ENCODE measurements at regions not wholly inside any gene's neighbourhood (a gene's known extent, or its start where the extent isn't known, plus 50 kb on each side); places are given as distances from the start of the nearest gene placed in this dataset.
"Not testable (repeated sequence)": the region's sequence is repeated elsewhere in the genome, so short reads cannot be mapped to it uniquely, and the experiment has no call there.

DNA sequence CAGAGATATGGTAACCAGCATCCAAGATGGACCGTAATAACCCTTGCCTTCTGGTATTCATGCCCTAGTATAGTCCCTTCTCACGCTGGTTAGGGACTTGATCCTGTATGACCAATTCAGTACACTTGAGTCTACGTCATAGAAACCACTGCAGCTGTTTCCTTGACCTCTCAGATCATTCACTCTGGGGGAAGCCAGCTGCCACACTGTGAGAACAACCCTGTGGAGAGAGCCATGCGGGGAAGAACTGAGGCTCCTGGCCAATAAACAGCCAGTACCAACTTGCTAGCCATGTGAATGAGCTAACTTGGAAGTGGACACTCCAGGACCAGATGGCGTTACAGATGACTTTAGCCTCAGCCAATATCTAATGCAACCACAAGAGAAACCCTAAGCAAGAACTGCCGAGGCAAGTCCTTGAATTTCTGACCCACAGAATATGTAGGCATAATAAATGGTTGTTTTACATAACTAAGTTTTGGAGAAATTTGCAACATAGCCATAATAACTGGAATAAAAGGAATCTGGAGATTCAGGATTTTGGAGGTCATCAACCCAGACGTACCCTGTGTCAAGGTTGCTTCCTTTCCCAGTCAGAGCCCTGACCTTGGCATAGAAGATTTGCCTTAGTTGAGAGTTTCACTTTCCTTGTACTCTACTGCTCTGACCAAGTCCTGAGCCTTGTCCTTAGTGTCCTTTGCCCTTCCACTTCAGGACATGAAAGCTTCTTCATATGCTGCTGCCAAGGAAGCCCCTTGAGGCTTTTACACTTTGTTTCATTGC, 87.3 kb upstream of the ZNF81 start:
- no peak for DNase-seq (ENCODE audit: low spot score)
- TF ChIP-seq, protein P1, sequence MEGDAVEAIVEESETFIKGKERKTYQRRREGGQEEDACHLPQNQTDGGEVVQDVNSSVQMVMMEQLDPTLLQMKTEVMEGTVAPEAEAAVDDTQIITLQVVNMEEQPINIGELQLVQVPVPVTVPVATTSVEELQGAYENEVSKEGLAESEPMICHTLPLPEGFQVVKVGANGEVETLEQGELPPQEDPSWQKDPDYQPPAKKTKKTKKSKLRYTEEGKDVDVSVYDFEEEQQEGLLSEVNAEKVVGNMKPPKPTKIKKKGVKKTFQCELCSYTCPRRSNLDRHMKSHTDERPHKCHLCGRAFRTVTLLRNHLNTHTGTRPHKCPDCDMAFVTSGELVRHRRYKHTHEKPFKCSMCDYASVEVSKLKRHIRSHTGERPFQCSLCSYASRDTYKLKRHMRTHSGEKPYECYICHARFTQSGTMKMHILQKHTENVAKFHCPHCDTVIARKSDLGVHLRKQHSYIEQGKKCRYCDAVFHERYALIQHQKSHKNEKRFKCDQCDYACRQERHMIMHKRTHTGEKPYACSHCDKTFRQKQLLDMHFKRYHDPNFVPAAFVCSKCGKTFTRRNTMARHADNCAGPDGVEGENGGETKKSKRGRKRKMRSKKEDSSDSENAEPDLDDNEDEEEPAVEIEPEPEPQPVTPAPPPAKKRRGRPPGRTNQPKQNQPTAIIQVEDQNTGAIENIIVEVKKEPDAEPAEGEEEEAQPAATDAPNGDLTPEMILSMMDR (IDR thresholded peaks at IDR 0.05) = no peak
- H3K36me3 Mint-ChIP-seq (ENCODE audit: low read depth) = no peaks in the 10 kb centered on the region
- H3K27me3 Mint-ChIP-seq (ENCODE audit: low read depth) = no peaks in the 10 kb centered on the region
- no peak overlapping the region for H3K27ac Mint-ChIP-seq (ENCODE audit: unreplicated experiment)
- no peak overlapping the region for H3K4me3 Mint-ChIP-seq (ENCODE audit: unreplicated experiment)
- H3K4me1 Mint-ChIP-seq (ENCODE audit: low read depth) = no peaks in the 10 kb centered on the region
- H3K9me3 Mint-ChIP-seq (ENCODE audit: low read depth) = no peaks in the 10 kb centered on the region

- Mint-ChIP-seq H3K36me3 (ENCODE audit: low read depth) (no peaks in the 10 kb centered on the region), H3K4me3 (ENCODE audit: unreplicated experiment) (no peak overlapping the region), H3K27ac (ENCODE audit: unreplicated experiment) (no peak overlapping the region), H3K4me1 (ENCODE audit: low read depth) (no peaks in the 10 kb centered on the region), H3K27me3 (ENCODE audit: low read depth) (no peaks in the 10 kb centered on the region), H3K9me3 (ENCODE audit: low read depth) (no peaks in the 10 kb centered on the region)
- TF ChIP-seq, protein P1 (IDR thresholded peaks at IDR 0.05) = no peak
- DNase-seq (ENCODE audit: low spot score) = no peak
Measured at GRCh38 chrX:47748576-47748975, 88.1 kb upstream of the ZNF81 start.

- H3K4me1 Mint-ChIP-seq (ENCODE audit: low read depth) = no peaks in the 10 kb centered on the region
- no peaks in the 10 kb centered on the region for H3K9me3 Mint-ChIP-seq (ENCODE audit: low read depth)
- H3K27ac Mint-ChIP-seq (ENCODE audit: unreplicated experiment) = no peak overlapping the region
- no peak overlapping the region for H3K4me3 Mint-ChIP-seq (ENCODE audit: unreplicated experiment)
- no peaks in the 10 kb centered on the region for H3K36me3 Mint-ChIP-seq (ENCODE audit: low read depth)
- H3K27me3 Mint-ChIP-seq (ENCODE audit: low read depth) = no peaks in the 10 kb centered on the region
- TF ChIP-seq, protein P1 (IDR thresholded peaks at IDR 0.05) = no peak
- DNase-seq (ENCODE audit: low spot score) = no peak
Measured at GRCh38 chrX:47746446-47746845, 87.5 kb upstream of the UXT start.

DNA sequence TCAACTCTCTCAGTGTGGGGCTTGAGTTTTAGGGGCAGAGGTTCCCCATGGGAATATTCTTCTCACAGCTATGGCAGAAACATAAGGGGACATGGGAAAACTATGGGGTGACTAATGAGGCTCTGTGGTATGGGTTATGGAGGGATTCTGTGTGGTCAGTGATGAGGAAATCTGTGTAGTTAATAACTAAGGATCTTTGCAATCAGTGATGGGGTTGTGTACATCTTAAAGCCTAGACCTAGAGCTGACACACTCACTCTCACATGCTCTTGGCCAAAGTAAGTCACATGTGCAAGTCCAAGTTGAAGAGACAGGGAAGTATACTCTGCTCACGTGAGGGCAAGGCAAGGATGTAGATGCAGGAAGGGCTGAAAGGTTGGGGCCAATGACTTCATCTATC, 86.4 kb upstream of the UXT start:
- Mint-ChIP-seq H3K27me3 (ENCODE audit: low read depth) (no peaks in the 10 kb centered on the region), H3K36me3 (ENCODE audit: low read depth) (no peaks in the 10 kb centered on the region), H3K27ac (ENCODE audit: unreplicated experiment) (no peak overlapping the region), H3K9me3 (ENCODE audit: low read depth) (no peaks in the 10 kb centered on the region), H3K4me1 (ENCODE audit: low read depth) (no peaks in the 10 kb centered on the region), H3K4me3 (ENCODE audit: unreplicated experiment) (no peak overlapping the region)
- no peak for DNase-seq (ENCODE audit: low spot score)
- TF ChIP-seq, protein P1 (IDR thresholded peaks at IDR 0.05) = no peak

DNA sequence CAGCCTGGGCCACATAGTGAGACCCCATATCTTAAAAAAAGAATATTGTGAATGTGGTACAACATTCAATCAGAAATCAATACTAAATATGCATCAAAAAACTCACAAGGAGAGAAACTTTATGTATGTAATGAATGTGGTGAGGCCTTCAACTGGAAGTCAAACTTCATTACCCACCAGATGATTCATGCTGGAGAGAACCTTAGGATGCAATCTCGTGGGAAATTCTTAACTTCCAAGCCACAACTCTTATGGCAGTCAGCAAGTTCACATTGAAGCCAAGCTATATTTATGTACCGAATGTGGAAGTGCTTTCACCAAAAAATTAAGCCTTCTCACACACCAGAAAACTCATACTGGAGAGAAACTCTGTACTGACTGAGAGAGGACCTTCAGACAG, 84.5 kb upstream of the UXT start:
- H3K27me3 Mint-ChIP-seq (ENCODE audit: low read depth) = no peaks in the 10 kb centered on the region
- H3K9me3 Mint-ChIP-seq (ENCODE audit: low read depth) = no peaks in the 10 kb centered on the region
- H3K4me1 Mint-ChIP-seq (ENCODE audit: low read depth) = no peaks in the 10 kb centered on the region
- TF ChIP-seq, protein P1 (IDR thresholded peaks at IDR 0.05) = no peak
- no peaks in the 10 kb centered on the region for H3K36me3 Mint-ChIP-seq (ENCODE audit: low read depth)
- no peak overlapping the region for H3K27ac Mint-ChIP-seq (ENCODE audit: unreplicated experiment)
- DNase-seq (ENCODE audit: low spot score) = no peak
- no peak overlapping the region for H3K4me3 Mint-ChIP-seq (ENCODE audit: unreplicated experiment)

DNA sequence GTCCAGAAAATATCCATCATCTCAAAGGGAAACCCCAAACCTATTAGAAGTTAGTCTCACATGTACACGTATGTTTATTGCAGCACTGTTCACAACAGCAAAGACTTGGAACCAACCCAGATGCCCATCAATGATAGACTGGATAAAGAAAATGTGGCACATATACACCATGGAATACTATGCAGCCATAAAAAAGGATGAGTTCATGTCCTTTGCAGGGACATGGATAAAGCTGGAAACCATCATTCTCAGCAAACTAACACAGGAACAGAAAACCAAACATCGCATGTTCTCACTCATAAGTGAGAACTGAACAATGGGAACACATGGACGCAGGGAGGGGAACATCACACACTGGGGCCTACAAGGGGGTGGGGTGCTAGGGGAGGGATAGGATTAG, 79.9 kb upstream of the UXT start:
- not testable (repeated sequence) for H3K27me3 Mint-ChIP-seq (ENCODE audit: low read depth); H3K4me1 Mint-ChIP-seq (ENCODE audit: low read depth); DNase-seq (ENCODE audit: low spot score); H3K36me3 Mint-ChIP-seq (ENCODE audit: low read depth); H3K9me3 Mint-ChIP-seq (ENCODE audit: low read depth); H3K27ac Mint-ChIP-seq (ENCODE audit: unreplicated experiment); H3K4me3 Mint-ChIP-seq (ENCODE audit: unreplicated experiment)

Data from chondrocyte (in vitro differentiated cells).